Nephron (organoid): ENCODE measurements at regions not wholly inside any gene's neighbourhood (a gene's known extent, or its start where the extent isn't known, plus 50 kb on each side); places are given as distances from the start of the nearest gene placed in this dataset.
"Not testable (repeated sequence)": the region's sequence is repeated elsewhere in the genome, so short reads cannot be mapped to it uniquely, and the experiment has no call there.

Source experiments
- H3K27ac Mint-ChIP-seq, 3 experiments: 2 replicates each; pipeline ENCODE4 v1.8.0; 2020; ENCODE audit warnings: mixed read lengths in 3 of 3, mild to moderate bottlenecking in 2 of 3, moderate library complexity in 1 of 3
- H3K27me3 Mint-ChIP-seq: 2 replicates; pipeline ENCODE4 v1.8.0; 2021; ENCODE audit warnings: low read depth, mild to moderate bottlenecking, moderate library complexity, mixed read lengths
- H3K36me3 Mint-ChIP-seq: 2 replicates; pipeline ENCODE4 v1.8.0; 2020; ENCODE audit warnings: low read depth, mixed read lengths
- H3K4me1 Mint-ChIP-seq: 2 replicates; pipeline ENCODE4 v1.8.0; 2020; ENCODE audit warnings: mixed read lengths
- H3K4me3 Mint-ChIP-seq, 3 experiments: 2 replicates each; pipeline ENCODE4 v1.8.0; 2020; ENCODE audit warnings: mild to moderate bottlenecking in 3 of 3, mixed read lengths in 3 of 3, moderate library complexity in 2 of 3
- H3K9me3 Mint-ChIP-seq: 2 replicates; pipeline ENCODE4 v1.8.0; 2020; ENCODE audit warnings: mixed read lengths
- TF ChIP-seq, protein P1 (sequence below), 3 experiments: fragments of 200-600 bp; sonication (generic); IDR thresholded peaks; one replicate each; pipeline ENCODE4 v1.5.0; 2021; ENCODE audit warnings: antibody characterized with exemption in 3 of 3; ENCODE audit not compliant: unreplicated experiment in 3 of 3

DNA sequence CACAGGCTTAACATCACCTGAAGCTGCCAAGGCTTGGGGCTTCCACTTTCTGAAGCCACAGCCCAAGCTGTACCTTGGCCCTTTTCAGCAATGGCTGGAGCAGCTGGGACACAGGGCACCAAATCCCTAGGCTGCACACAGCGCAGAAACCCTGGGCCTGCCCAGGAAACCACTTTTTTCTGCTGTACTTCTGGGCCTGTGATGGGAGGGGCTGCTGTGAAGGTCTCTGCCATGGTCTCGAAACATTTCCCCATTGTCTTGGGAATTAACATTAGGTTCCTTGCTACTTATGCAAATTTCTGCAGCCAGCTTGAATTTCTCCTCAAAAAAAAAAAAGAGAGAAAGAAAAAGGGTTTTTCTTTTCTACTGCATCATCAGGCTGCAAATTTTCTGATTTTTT is 219.1 kb downstream of the RPL10L start:
- no peaks in the 10 kb centered on the region for H3K27me3 Mint-ChIP-seq
- no peak overlapping the region for H3K4me3 Mint-ChIP-seq
- peaks cover 6% of the 10 kb centered on the region for H3K9me3 Mint-ChIP-seq
- no peak overlapping the region for H3K27ac Mint-ChIP-seq
- H3K4me1 Mint-ChIP-seq: no peaks in the 10 kb centered on the region
- H3K36me3 Mint-ChIP-seq: no peaks in the 10 kb centered on the region
- TF ChIP-seq, protein P1, sequence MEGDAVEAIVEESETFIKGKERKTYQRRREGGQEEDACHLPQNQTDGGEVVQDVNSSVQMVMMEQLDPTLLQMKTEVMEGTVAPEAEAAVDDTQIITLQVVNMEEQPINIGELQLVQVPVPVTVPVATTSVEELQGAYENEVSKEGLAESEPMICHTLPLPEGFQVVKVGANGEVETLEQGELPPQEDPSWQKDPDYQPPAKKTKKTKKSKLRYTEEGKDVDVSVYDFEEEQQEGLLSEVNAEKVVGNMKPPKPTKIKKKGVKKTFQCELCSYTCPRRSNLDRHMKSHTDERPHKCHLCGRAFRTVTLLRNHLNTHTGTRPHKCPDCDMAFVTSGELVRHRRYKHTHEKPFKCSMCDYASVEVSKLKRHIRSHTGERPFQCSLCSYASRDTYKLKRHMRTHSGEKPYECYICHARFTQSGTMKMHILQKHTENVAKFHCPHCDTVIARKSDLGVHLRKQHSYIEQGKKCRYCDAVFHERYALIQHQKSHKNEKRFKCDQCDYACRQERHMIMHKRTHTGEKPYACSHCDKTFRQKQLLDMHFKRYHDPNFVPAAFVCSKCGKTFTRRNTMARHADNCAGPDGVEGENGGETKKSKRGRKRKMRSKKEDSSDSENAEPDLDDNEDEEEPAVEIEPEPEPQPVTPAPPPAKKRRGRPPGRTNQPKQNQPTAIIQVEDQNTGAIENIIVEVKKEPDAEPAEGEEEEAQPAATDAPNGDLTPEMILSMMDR (IDR thresholded peaks at IDR 0.05; ENCODE audit: unreplicated experiment in 3 of 3): no peak

DNA sequence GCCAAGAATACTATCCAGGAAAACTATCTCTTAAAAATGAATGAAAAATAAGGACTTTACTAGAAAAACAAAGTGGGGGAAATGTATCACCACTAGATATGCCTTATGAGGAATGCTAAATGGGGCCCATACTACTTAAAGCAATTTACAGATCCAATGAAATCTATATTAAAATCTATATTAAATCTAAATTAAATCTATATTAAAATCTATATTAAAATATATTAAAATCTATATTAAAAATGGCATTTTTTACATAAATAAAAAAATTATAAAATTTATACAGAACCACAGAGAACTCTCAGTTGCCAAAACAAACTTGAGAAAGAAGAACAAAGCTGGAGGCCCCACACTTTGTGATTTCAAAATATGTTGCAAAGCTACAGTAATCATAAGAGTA is 234.5 kb downstream of the RPL10L start:
- Mint-ChIP-seq H3K36me3 (peaks cover 13% of the 10 kb centered on the region), H3K9me3 (peaks cover 46% of the 10 kb centered on the region), H3K27ac (no peak overlapping the region), H3K27me3 (no peaks in the 10 kb centered on the region), H3K4me1 (no peaks in the 10 kb centered on the region), H3K4me3 (no peak overlapping the region)
- TF ChIP-seq, protein P1 (IDR thresholded peaks at IDR 0.05; ENCODE audit: unreplicated experiment in 3 of 3): no peak

DNA sequence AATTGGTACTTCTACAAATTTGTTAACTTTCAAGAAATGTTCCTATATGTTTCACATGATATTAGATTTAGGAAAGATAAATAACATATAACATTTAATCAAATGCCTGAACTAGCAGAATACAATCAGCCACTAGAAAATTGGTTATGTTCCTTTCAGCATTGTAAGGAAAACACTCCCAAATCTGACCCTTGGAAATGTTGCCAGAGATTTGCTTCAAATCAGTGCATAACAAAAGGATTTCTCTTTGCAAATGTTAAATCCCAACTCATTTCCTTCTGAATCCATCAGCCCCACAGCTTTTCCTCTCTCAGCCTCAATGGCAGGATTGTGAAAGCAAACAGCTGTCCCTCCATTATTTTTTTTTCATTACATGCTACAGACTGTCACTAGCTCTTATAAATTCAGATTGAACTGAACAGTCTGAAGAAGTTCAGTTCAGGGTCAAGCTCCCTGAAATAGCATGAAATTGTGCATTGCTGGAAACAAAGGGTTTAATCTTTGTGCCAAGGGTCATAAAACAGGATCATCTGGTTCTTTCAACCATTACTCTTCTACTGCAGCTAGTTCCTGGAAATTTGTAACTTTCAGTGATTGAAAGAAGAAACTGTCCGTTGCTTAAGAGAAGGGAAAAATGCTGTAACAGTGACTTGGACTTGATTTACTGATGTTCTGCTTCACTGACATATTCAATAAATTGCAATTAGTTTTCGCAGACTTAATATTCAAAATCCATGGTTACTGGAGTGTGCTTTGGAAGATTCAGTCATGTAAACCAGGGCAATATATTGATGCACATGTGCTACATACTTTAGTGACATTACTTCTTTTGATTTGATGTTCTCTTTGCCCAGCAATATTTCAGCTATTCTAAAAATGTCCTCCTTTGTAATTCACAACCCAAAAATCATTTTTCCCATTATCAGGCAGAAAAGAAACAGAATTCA is 246.4 kb downstream of the RPL10L start:
- Mint-ChIP-seq H3K4me3 (peak overlapping the region in 1 of 3 experiments; percentile 49), H3K9me3 (no peaks in the 10 kb centered on the region), H3K4me1 (peaks cover 36% of the 10 kb centered on the region), H3K27ac (peak overlapping the region; percentile 79 to 92 (median 91)), H3K36me3 (no peaks in the 10 kb centered on the region), H3K27me3 (no peaks in the 10 kb centered on the region)
- TF ChIP-seq, protein P1 (IDR thresholded peaks at IDR 0.05; ENCODE audit: unreplicated experiment in 3 of 3): no peak

DNA sequence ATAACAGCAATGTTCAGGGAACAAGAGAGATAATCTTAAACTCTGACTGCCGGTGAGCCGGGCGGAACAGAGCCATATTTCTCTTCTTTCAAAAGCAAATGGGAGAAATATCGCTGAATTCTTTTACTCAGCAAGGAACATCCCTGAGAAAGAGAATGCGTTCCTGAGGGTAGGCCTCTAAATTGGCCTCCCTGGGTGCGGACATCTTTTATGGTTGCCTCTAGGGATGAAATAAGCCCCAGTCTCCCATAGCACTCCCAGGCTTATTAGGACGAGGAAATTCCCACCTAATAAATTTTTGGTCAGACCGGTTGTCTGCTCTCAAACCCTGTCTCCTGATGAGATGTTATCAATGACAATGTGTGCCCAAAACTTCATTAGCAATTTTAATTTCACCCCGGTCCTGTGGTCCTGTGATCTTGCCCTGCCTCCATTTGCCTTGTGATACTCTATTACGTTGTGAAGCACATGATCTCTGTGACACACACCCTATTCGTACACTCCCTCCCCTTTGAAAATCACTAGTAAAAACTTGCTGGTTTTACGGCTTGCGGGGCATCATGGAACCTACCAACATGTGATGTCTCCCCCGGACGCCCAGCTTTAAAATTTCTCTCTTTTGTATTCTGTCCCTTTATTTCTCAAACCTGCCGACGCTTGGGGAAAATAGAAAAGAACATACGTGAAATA is 249.4 kb downstream of the RPL10L start:
- not testable (repeated sequence) for H3K27me3 Mint-ChIP-seq, H3K9me3 Mint-ChIP-seq, H3K27ac Mint-ChIP-seq, H3K4me3 Mint-ChIP-seq, H3K36me3 Mint-ChIP-seq
- peaks cover 42% of the 10 kb centered on the region for H3K4me1 Mint-ChIP-seq

DNA sequence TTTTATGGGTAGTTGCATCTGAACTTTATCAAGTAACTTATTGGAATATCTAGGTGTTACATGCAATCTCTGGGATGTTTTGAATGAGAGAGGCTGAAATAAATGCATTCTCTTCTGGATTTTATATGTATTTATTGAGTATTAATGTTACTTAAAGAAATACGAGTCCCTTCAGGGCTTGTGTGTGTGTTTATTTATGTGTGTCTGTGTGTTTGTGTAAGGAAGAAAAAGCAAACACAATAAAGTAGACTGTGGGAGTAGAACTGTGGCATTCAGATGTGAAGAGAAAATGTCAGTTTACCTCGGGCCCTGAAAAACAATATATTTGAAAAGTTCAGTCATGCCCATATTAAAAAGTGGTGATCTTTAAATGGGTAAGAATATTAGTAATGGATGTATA is 250.5 kb downstream of the RPL10L start:
- H3K4me1 Mint-ChIP-seq: peaks cover 36% of the 10 kb centered on the region
- H3K4me3 Mint-ChIP-seq: no peak overlapping the region
- no peaks in the 10 kb centered on the region for H3K9me3 Mint-ChIP-seq
- H3K27ac Mint-ChIP-seq: peak overlapping the region; percentile 44 to 68 (median 63)
- TF ChIP-seq, protein P1 (IDR thresholded peaks at IDR 0.05; ENCODE audit: unreplicated experiment in 3 of 3): no peak
- no peaks in the 10 kb centered on the region for H3K36me3 Mint-ChIP-seq
- no peaks in the 10 kb centered on the region for H3K27me3 Mint-ChIP-seq

DNA sequence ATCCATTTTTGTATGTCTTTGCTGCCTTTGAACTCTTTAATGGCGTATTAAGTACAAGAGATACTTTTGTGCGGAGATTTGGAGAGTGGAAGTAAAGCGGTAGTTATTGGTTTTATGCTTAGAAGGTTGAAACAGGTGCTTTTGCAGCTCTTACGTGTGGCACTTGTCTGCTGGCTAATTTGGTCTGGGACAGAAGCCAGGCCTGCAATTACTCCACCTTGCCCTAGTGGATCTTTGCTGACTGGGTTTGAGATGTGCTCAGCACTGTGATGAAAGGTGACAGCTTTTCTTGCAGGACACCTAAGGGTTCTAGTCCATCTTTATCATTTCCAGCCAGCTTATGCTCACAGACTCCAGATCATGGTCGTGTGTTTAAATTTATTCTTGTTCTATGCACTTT is 252.5 kb downstream of the RPL10L start:
- Mint-ChIP-seq H3K4me3 (no peak overlapping the region), H3K27ac (peak overlapping the region in 1 of 3 experiments; percentile 24), H3K9me3 (no peaks in the 10 kb centered on the region), H3K36me3 (no peaks in the 10 kb centered on the region), H3K4me1 (peaks cover 19% of the 10 kb centered on the region), H3K27me3 (no peaks in the 10 kb centered on the region)
- TF ChIP-seq, protein P1 (IDR thresholded peaks at IDR 0.05; ENCODE audit: unreplicated experiment in 3 of 3): no peak
